Stimulated activated CD8-positive, alpha-beta memory T cell treated with anti-CD3 and anti-CD28 coated beads, Interleukin-15, amount 100 ng/mL, for 48 hours (primary cell): ENCODE measurements at regions not wholly inside any gene's neighbourhood (a gene's known extent, or its start where the extent isn't known, plus 50 kb on each side); places are given as distances from the start of the nearest gene placed in this dataset.

ENCODE experiments used
- DNase-seq, 2 donors: peaks; one replicate each; pipeline ENCODE4 v3.0.0-alpha.2; 2020; ENCODE audit warnings: low read depth in 2 of 2

DNA sequence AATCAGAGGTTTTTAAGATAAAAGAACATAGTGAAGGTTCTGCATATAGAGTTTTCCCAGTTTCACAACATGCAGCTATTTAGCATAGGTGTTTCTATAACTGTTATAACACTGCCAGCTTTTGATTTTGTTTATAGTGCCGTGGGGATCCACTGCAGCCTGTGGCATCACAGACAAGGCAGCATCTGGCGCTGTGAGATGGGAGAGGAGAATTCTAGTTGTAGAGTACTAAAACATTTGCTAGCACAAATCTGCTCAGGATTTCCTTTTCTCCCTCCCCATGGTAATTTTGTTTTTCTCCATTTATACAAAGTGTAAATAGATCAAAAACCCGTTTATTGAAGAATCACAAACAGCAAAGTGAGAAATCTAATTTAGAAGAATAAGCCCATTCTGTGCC is 482.8 kb upstream of the NCAM2 start:
- DNase-seq, result no peak

DNA sequence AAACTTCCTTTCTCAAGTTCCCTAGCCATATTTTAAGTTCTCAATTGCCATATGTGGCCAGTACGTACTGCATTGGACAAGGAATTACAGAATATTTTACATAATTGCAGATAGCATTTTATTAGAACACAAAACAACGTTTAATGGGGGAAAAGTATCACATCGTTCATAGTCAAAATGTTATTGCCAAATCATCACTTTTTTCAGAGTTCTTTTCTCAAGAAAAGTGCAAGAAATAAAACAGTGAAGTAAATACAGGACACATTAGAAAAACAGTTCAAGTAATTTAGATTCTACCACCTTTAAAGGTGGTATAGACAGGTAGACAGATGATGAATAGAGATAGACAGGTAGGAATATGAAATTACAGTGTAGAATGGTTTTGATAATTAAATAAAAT is 479.1 kb upstream of the NCAM2 start:
- DNase-seq, result no peak

DNA sequence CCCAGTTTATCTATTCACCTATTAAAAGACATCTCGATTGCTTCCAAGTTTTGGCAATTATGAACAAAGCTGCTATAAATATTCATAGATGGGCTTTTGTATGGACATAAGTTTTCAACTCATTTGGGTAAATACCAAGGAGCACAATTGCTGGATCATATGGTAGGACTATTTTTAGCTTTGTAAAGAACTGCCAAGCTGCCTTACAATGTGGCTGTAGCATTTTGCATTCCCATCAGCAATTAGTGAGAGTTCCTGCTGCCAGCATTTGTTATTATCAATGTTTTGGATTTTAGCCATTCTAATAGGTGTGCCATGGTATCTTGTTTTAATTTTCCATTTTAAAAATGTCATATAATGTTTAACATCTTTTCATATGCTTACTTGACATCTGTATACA is 475.6 kb upstream of the NCAM2 start:
- no peak for DNase-seq

DNA sequence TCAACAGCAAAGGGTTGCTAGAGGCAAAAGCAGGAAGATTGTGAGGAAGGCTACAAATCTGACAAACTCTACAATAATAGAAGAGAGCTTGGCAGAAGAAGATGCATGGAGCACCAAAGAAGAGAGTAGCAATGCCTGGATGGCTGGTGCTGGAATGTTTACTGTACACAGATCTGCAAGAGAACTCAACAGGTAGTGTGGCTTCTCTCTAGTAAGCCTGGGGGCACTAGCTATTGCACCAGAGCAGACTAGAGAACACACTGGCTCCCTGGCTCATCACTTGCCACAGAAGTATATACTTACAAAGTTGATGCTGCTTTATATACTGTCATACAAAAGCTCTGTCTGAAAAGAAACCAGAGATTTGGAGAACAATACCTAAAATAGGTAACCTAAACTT is 475.0 kb upstream of the NCAM2 start:
- DNase-seq, result no peak

DNA sequence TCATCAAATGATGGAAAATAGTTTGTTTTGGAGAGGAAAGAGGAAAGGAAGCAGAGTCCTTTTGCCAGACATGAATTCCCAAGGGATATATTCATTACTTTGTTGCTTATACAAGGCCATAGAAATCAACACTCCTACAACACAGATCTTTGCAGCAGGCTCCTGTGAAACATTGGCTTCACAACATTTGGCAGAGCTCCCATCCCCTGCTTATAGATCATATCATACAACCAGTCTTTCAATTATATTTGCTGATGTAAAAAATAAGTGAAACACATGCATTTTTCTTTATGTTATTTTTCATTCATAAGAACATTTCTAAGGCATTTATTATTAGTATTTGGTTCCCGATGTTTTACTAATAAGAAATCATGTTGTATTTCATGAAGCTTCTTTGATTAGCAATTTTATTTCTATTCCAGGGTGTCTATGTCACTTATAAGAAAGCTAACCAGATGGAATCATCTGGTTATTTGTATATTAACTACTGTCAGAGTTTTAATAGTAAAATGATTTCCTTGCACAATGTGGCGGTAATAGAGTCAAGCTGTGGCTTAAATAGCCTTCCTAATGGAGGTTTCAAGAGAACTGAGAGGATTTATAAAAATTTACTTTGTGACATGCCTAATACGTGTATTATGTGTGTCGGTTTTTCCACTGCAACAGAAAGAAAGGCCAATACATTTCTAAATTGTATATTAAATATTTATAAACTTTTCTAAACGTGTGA is 470.3 kb upstream of the NCAM2 start:
- no peak for DNase-seq

DNA sequence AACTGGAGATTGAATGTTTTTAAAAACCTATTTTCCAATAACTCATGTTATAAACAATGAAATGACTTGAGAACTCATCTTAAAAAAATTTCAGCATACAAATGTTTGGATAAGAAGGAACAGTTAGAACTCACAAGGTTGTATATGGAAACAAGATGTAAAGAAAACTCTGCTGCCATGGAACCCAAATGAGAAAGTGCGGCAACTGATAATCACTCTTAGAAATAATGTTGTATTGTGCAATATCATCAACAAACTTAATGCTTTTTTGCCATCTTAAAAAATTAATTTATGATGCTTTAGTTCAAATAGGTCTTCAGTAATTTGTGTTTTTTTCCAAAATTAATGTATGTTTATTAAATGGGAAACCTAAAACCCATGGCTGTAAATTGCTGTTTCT is 461.1 kb upstream of the NCAM2 start:
- no peak for DNase-seq

DNA sequence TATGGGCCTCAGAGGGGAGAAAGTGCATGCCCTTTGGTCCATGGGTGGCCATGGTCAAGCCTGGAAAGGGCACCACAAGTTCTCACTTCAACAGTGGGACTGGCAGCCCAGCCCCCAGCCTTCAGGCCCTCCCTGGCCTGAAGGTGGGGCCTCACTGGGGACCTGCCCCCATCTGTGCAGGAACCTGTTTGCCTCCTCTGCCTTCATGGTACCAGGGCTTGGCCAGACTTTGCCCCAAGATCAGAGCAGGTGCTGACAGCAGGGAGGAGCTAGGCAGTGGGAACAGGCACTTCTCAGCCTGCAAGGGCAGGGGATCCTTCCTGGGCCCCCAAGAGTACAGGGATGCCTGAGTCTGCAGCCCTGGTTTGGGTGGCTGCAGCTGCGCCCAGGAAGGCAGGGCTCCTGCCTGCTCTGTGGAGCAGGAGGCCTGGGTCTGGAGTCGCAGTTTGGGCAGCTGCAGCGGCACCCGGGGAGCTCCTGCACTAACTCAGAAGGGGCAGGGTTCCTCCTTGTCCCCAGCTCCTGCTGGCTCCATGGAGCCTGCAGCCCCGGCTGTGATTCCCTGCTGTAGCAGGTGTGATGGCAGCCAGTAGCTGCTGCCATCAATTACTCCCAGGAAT is 460.1 kb upstream of the NCAM2 start:
- no peak for DNase-seq

DNA sequence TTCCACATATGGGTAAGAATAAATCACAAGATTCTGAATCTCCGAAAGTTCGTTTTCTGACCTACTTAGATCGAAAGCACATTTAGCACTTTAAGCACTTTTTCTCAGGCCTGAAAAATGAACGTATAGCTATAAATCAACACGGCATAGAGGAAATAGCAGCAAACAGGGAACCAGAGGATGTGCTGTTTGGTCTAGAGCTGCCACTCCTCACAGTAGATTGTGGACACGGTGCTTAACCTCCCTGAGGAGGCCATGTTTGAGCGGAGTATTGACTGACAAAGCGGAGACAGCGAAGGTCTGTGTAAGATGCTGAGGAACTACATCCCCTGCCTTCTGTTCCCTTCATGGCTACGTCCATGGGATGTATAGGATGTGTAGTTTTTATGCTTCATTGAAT is 452.8 kb upstream of the NCAM2 start:
- DNase-seq, result no peak

DNA sequence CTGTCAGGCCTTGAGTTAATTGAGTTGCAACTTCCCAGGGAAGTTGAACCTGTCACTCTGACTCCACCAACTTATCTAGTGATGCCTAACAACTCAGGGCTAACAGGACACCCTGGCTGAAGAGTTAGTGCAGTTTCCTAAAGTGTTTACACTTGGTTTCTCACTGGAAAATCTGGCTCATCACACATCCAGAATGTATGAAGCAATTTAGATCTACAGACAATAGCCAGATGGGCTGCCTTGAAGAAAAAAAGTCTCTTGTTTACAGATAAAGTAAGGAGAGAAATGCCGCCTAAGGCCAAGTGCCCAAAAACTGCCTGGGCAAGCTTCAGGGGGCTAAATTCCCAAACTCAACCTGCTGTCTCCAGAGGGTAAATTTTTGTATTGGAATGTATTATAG is 446.3 kb upstream of the NCAM2 start:
- no peak for DNase-seq

DNA sequence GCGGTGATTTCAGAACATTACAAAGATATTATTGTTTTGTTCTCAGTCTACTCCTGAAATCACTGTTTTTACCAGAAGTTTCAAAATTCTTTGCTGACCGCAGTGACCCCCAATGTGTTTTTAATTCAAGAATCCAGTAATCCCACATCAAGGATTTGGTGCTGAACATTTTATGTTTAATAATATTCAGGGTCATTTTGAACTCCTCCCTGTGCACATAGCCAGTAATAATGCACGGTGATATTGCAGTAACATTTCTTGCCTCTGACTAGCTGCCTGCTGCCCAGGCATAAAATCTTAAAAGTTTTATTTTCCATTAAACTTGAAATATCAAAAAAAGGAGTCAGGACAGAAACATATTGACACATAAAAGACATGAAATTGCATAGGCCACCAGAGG is 443.4 kb upstream of the NCAM2 start:
- DNase-seq, result no peak

DNA sequence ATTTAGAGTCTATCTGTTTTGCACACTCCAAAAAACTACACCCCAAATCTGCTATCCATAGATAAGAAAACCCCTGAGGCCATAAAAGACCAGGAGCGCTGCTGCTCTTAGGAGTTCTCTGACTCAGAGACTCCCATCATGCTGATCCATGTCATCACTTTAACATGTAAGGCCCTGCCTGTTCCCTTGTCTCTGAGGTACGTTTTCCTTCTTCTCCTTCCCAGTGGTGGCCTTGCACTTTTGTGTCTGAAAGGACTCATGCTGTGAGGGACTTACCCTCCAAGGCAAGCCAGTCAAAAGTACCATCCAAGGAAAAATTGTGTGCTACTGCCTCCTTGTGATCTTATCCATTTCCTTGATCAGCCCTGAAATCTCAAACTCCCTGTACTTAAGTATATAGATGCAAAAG is 427.4 kb upstream of the NCAM2 start:
- DNase-seq, result no peak

DNA sequence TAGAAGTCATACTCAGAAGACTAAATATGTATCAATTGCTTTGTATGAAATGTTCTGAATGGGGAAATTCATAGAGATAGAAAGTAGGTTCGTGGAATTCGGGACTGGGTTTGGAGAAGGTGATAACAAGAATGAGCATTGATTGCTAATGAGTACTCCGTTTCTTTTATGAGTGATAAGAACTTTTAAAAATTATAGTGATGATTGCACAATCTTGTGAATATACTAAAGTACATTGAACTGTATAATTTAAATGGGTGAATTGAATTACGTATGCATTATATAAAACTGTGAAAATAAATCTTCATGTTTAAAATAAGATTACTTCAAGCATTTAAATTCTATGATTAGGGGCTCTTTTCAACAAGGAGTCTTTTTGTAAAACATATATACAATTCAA is 425.6 kb upstream of the NCAM2 start:
- DNase-seq, result no peak

DNA sequence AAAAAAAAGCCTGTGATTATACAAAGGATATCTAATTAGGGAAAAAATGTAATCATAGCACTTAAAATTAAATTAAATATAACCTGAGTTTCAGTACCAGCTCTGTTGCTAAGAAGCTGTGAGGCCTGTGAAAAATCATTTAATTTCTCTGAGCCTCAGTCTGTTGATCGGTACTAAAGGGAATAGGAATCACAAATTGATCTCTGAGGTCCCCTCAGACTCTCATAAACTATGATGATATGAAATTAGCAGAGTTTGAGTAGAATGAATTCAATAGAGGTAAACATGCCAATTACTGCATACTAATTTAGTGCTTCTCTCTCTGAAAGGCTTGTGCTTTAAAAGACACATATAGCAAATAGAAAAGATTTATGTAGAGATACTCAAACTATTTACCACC is 416.8 kb upstream of the NCAM2 start:
- no peak for DNase-seq

DNA sequence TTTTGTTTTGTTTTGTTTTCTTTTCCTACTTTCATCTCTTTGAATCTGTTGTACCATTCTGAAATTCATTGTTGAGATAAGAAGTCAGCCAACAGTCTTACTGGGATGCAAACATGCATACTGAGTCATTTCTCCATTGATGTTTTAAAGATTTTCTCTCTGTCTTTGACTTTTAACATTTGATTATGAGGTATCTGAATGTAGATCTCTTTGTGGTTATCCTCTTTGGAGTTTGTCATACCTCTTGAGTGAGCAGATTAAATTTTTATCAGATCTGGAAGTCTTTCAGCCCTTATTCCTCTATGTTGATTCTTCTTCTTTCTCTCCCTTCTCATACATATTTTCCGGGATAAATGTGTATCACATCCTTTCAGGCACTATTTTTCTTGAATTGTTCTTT is 406.9 kb upstream of the NCAM2 start:
- DNase-seq, result no peak

DNA sequence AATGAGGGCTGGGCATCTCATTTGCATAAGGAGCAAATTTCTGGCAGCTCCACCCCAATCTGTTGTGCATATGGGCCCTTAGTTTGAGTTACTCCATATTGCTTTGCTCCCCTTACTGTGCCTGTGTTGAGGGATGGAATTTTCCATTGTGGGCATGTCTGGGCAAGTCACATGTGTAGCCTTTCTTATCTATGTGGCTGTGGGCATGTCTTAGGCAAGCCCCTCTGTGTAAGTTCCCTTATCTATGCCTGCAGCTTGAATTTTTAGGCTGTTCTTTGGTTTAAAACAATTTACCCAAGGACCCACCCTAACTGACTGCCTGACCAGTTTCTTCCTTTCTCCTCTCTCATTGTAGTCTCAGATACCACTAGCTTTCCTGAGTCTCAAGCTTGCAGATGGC is 405.7 kb upstream of the NCAM2 start:
- no peak for DNase-seq

DNA sequence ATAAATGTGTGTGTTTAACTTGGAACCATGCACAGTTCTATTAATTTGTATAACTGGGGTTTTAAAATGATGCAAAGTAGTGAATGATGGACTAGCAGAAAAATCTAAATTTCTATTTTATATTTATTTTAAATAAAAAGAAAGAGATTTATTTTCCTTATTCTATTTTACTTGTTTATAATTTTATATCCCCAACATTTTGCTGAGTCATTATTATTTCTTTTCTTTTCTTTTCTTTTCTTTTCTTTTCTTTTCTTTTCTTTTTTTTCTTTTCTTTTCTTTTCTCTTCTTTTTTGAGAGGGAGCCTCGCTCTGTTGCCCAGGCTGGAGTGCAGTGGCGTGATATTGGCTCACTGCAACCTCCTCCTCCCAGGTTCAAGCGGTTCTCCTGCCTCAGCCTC is 395.0 kb upstream of the NCAM2 start:
- no peak for DNase-seq

DNA sequence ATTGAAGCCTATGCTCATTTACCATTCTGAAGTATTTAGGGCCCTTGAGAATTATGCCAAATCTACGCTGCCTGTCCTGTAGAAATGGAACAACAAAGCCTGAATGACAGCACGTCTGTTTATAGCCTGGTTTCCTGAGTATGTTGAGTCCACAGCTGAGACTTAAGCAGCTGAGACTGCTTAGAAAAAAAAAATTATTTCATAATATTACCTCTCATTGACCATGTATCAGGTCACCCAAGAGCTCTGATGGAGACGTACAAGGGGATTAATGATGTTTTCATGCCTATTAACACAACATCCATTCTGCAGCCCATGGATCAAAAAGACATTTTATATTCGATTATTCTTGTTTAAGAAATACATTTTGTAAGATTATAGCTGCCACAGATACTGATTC is 387.2 kb upstream of the NCAM2 start:
- no peak for DNase-seq

DNA sequence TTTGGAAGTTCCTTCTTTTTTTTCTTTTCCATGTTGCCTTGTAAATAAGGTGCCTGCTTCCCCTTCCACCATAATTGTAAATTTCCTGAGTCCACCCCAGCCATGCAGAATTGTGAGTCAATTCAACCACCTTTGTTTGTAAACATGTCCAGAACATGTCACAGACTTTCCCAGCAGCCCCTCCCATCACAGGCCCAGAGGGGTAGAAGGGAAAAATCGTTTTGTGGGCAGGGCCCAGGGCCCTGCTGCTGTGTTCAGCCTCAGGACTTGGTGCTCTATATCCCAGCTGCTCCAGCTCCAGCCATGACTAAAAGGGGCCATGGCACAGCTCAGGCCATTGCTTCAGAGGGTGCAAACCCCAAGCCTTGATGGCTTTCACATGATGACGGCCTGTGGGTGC is 384.6 kb upstream of the NCAM2 start:
- no peak for DNase-seq

DNA sequence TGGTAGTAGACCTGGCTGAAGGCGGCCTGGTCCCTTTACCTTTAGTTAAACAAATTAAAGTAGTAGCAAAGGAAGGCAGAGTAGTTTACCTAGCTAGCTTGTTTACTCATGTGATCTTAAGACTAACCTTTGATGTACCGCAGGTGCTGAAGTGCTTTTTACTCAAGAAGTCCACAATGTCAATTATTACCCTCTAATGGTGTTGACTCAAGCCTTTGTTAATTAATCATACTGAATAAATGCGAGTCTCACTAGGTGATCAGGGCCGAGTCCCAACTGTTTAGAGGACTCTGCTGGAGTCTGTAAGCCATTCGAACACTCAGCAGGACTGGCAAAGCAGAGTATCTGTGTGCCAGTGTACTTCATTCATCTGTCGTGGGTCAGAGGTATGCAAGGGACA is 381.1 kb upstream of the NCAM2 start:
- DNase-seq, result no peak

DNA sequence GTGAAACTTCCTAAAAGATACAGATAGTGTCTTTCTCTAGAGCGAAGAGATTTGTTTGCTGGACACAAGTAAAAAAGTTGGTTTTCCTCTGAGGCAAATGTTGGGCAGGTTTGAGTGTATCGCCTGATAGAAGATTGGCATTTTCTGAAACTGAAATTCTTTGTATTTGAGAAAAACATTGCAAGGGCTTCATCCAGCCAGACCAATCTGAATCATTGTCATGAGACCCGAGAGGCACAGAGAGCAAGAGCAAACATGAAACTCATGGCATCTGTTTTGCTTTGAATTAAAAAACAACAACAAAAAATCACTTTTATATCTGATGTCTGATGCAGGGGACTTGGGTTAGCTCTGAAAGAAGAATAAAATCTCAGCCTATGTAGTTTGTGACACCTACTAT is 379.3 kb upstream of the NCAM2 start:
- no peak for DNase-seq

DNA sequence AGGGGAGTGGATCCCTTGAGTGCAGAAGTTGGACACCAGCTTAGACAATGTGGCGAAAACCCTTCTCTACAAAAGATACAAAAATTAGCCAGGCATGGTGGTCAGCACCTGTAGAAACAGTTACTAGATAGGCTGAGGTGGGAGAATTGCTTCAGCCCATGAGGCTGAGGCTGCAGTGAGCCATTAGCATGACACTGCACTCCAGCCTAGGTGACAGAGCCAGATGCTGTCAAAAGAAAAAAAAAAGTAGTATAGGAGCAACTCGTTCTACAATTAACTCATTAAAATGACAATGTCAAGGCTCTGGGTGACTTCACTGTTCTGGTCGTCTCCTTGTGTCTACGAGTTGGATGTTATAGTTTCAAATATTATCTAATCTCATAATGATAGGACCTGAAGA is 370.6 kb upstream of the NCAM2 start:
- DNase-seq, result no peak

DNA sequence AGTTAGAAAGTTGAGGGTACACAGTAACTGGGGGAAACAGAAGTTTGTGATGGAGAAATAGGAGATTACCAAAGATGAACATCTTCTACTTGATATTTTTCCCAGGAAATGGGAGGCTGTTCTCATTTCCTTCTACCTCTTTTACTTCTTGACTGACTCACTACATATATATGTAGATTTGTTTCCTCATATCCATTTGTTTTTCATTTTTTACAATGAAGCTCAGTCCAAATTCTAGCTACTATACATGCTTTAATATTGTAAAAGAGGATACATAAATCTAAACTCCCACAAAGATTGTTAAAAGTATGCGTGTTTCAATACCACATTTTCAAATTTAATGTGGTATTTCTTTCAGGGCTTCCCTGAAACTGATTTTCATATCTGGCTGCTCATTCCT is 366.6 kb upstream of the NCAM2 start:
- no peak for DNase-seq

DNA sequence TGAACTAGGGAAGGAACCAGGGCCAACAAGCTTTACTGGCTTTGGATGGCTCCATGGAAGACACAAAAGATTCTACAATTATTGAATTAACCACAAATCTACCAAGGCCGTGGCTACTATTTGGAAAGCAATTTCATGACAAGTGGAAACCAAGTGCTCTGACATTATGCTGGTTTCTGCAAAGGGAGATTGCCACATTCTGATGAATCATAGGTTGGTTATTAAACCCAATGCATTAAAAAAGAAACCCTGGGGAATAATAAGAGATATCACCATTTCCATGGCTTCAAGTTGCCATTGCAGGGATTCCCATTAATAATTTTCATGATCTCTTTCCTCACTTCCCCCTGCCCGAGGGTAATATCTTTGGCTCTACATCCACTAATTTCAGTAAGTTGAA is 359.2 kb upstream of the NCAM2 start:
- no peak for DNase-seq

DNA sequence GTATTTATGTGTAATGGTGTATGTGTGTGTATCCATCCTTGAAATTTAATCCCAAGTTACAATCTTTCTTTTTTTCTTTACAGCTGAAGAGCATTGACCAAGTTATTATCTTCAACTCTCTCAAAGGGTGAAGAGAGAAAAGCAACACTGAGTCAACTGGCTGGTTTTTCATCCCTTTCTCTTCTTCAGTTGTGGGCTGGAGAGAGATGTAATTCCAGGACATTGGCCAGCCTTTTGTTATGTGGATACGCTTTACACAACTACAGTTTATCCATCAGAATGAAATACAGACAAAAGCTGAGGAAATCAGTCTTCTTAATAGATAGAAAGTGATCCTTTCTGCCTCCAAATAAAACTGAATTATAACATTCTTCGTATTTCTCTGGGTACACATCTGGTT is 357.0 kb upstream of the NCAM2 start:
- DNase-seq, result no peak
